ENCODE measurements at regions not wholly inside any gene's neighbourhood (a gene's known extent, or its start where the extent isn't known, plus 50 kb on each side); places are given as distances from the start of the nearest gene placed in this dataset.
"Not testable (repeated sequence)": the region's sequence is repeated elsewhere in the genome, so short reads cannot be mapped to it uniquely, and the experiment has no call there.

- not testable (repeated sequence) for DNase-seq (ENCODE audit: low read depth, low spot score)
Observed at GRCh38 chr10:45056806-45057205, 56.1 kb downstream of the ZNF22 start.

DNA sequence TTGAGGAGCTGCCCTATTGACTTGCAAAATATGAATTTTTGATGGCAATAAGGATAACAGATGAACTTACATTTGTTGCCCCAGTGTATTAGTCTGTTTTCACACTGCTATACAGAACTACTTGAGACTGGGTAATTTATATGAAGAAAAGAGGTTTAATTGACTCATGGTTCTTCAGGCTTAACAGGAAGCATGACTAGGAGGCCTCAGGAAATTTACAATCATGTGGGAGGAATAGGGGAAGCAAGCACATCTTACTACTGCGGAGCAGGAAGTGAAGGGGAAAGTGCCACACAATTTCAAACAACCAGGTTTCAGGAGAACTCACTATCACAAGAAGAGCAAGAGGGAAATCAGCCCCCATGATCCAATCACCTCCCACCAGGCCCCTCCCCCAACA, 57.9 kb downstream of the ZNF22 start:
- no peak for DNase-seq (ENCODE audit: low read depth, low spot score)

- no peak for DNase-seq (ENCODE audit: low read depth, low spot score)
Observed at GRCh38 chr10:45058992-45059561, 58.4 kb downstream of the ZNF22 start.

GRCh38 chr10:45059632-45060031, 58.9 kb downstream of the ZNF22 start:
- no peak for DNase-seq (ENCODE audit: low read depth, low spot score)

GRCh38 chr10:45061982-45062381, 61.3 kb downstream of the ZNF22 start:
- peak; percentile 53 for DNase-seq (ENCODE audit: low read depth, low spot score)

DNA sequence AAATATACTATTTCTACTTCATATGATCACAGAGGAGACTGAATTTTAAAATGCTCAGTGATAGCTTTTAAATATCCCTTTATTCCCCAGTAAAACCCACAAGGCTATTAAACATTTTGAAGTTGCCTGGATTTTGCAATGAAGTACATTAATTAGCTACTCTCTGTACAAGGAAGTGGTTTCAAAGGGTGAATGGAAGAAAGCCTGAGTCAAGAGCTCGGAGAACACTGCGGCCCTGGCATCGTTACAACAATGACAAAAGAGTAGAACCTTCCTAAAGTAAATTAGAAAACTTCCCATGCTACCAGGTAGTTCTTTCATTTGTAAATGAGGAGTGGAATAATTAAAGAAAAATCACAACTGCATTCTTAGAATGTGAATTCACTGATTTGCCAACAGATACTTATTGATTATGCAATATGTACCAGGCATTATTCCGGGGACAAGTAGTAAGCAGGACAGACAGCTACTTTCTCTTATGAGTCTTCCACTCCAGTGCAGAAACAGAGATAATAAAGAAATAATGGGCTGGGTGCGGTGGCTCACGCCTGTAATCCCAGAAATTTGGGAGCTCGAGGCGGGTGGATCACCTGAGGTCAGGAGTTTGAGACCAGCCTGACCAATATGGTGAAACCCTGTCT, 63.0 kb downstream of the ZNF22 start:
- DNase-seq (ENCODE audit: low read depth, low spot score), result peak; percentile 76

- DNase-seq (ENCODE audit: low read depth, low spot score), result no peak
Observed at GRCh38 chr10:45064998-45065397, 64.3 kb downstream of the ZNF22 start.

- DNase-seq (ENCODE audit: low read depth, low spot score), result no peak
Observed at GRCh38 chr10:45071043-45071813, 70.5 kb downstream of the ZNF22 start.

- no peak for DNase-seq (ENCODE audit: low read depth, low spot score)
Observed at GRCh38 chr10:45075216-45075615, 74.5 kb downstream of the ZNF22 start.

DNA sequence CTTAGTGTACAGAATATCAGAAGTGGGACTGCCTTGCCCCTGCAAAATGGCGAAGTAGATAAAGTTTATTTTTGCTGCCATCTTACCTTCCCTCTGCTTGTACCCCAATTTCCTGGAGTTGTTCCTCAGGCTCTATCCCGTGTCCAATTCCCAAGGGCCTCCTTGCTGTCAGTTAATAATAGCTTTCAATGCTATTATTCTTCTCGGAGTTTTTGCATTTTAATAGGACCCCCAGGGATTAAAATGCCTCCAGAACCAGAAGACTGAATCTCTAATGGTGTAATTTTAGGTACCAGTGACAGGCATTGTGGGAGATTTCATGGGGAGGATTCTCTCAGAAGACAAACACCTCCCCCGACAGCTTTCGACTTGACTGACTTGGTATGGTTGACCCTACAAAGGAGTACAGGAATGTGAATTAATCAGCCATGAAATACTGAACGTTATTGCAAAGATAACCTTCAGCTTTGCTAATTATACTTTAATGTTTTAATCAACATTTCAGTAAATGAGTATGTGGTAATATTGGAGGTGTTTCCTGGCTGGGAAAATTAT, 75.2 kb downstream of the ZNF22 start:
- DNase-seq (ENCODE audit: low read depth, low spot score), result no peak

DNA sequence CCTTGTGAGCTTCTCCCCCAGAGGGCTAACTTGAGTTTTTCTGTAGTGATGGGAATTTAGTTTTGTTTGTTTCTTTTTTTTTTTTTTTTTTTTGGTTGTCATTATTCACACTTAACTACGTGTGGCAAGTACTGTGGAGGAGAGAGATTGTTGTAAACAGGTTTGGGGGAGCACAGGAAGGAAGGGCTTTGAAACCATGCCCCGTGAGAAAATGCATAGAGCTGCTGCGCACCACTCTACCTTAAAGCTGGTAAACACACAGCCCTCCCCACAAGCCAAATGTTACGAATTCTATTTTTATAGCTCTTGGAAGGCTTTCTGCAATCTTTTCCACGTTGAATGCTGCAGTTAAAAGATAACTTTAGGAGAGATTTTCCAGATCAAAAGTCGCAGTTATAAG, 76.2 kb downstream of the ZNF22 start:
- DNase-seq (ENCODE audit: low read depth, low spot score), result no peak

- peak; percentile 6 for DNase-seq (ENCODE audit: low read depth, low spot score)
Observed at GRCh38 chr10:45080331-45080730, 79.6 kb downstream of the ZNF22 start.

DNA sequence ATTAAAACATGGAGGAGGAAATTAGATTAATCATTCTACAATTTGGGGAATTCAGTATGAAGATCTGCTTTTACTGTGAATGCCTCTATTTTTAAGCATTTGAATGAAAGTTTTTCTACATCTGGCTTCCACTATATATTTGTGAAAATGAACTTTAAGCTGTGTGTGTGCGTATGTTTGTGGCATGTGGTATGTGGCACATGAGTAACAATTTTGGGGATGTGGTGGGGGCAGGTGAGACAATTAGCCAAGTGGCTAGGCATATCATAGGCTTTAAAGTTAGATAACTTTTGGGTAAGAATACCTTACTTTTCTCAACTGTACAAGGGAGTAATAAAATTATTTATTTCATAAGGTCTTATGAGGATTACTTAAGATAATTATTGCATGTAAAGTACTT, 81.5 kb downstream of the ZNF22 start:
- no peak for DNase-seq (ENCODE audit: low read depth, low spot score)

GRCh38 chr10:45091968-45092367, 91.2 kb downstream of the ZNF22 start:
- DNase-seq (ENCODE audit: low read depth, low spot score), result peak; percentile 22

DNA sequence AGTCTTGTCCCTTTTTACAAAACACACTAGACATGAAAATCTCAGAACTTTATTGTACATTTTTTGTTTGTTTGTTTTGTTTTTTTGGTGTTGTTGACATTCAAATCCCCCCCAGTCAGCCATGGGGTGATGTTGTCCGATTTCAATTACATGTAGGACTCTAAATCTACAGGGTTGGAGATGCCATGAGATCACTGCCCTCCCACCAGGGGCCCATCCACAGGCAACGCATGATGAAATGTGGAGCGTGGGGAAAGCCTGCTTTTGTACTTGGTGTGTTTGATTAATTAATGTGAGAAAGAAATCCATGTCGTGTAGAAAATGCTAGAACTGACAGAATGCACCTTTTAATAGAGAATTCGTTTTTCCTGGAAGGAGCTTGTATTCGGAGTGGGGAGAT, 93.2 kb downstream of the ZNF22 start:
- no peak for DNase-seq (ENCODE audit: low read depth, low spot score)

GRCh38 chr10:45095286-45095685, 94.6 kb downstream of the ZNF22 start:
- DNase-seq (ENCODE audit: low read depth, low spot score), result no peak

- DNase-seq (ENCODE audit: low read depth, low spot score), result no peak
Observed at GRCh38 chr10:45096001-45096400, 95.3 kb downstream of the ZNF22 start.

GRCh38 chr10:45100429-45100828, 99.7 kb downstream of the ZNF22 start:
- no peak for DNase-seq (ENCODE audit: low read depth, low spot score)

DNA sequence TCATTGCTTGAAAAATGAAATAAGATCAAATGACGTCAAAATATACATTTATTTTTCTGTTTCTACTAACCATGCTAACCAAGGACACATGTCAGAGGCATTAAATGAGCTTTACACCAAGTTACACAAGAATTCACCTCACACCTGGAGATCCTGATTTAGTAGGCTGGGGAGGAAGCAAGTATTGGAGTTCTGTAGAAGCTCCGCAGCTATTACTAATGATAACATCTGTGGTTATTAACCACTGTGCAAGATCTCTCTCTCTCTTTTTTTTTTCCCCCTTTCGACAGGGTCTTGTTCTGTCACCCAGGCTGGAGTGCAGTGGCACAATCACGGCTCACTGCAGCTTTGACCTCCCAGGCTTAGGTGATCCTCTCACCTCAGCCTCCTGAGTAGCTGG, 104.0 kb downstream of the ZNF22 start:
- no peak for DNase-seq (ENCODE audit: low read depth, low spot score)

GRCh38 chr10:45105309-45105708, 104.6 kb downstream of the ZNF22 start:
- DNase-seq (ENCODE audit: low read depth, low spot score), result not testable (repeated sequence)

DNA sequence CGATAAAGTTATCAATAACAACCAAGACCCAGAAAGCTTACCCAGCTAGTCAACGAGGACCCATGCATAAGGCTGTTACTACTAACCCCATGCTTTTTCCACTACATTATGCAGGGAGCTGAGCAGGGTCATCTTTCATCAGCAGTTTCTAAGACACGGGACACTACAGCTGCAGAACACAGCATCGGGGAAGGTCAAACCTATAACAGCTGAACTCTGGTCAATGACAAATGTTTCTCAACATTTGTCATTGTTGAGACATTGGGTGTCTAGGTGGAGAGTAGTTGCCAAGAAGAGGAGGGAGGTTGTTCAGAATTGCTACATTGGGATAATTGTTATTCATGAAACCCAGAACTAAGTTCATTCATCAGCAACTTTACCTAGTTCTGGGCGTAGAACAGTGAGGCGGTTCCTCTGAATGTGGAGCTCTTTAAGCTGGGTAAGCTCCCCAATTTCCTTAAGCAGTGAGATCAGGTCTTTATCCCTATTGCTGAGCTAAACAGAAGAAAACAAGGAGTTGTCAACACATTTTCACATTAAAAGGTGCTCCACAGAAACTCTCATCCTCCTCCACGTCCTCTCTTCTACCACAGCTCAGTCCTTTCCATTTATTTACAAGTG, 105.6 kb downstream of the ZNF22 start:
- DNase-seq (ENCODE audit: low read depth, low spot score), result no peak

DNA sequence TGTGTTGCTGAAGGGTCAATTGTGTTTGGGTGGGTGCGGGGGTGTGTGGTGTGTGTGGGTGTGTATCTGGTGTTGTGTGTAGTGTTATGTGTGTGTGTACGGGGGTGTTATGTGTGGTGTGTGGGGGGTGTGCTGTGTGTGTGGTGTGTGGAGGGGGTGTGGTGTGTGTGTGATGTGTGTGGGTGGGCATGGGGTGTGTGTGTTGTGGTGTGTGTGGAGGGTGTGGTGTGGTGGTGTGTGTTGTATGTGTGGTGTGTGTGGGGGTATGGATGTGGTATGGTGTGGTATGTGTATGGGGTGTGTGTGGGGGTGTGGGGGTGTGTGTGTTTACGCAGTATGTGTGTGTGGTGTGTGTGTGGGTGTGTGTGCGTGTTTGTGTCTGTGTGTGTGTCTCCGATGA, 110.8 kb downstream of the ZNF22 start:
- DNase-seq (ENCODE audit: low read depth, low spot score), result no peak

Measured in astrocyte of the hippocampus (primary cell).